Glutamatergic neuron (in vitro differentiated cells): ENCODE measurements at regions not wholly inside any gene's neighbourhood (a gene's known extent, or its start where the extent isn't known, plus 50 kb on each side); places are given as distances from the start of the nearest gene placed in this dataset.

Experiments
- DNase-seq: peaks from one replicate; pipeline ENCODE4 v3.0.0; 2022
- H3K27ac Mint-ChIP-seq: one replicate; pipeline ENCODE4 v1.8.0; 2020; ENCODE audit warnings: mild to moderate bottlenecking, mixed read lengths, inconsistent platforms; ENCODE audit not compliant: unreplicated experiment
- H3K27me3 Mint-ChIP-seq: one replicate; pipeline ENCODE4 v1.8.0; 2020; ENCODE audit warnings: mild to moderate bottlenecking, moderate library complexity, mixed read lengths, inconsistent platforms; ENCODE audit not compliant: unreplicated experiment
- H3K36me3 Mint-ChIP-seq: one replicate; pipeline ENCODE4 v1.8.0; 2020; ENCODE audit warnings: mild to moderate bottlenecking, mixed read lengths, inconsistent platforms; ENCODE audit not compliant: unreplicated experiment
- H3K4me1 Mint-ChIP-seq: one replicate; pipeline ENCODE4 v1.8.0; 2020; ENCODE audit warnings: mild to moderate bottlenecking, low read depth, mixed read lengths, inconsistent platforms; ENCODE audit not compliant: unreplicated experiment
- H3K4me3 Mint-ChIP-seq: one replicate; pipeline ENCODE4 v1.8.0; 2020; ENCODE audit warnings: mild to moderate bottlenecking, mixed read lengths, inconsistent platforms; ENCODE audit not compliant: unreplicated experiment
- H3K9me3 Mint-ChIP-seq: one replicate; pipeline ENCODE4 v1.8.0; 2020; ENCODE audit warnings: mild to moderate bottlenecking, moderate library complexity, mixed read lengths, inconsistent platforms; ENCODE audit not compliant: unreplicated experiment
- CTCF ChIP-seq: fragments of 200-600 bp; sonication (generic); IDR thresholded peaks from one replicate; pipeline ENCODE4 v1.5.0; 2021; ENCODE audit not compliant: partially characterized antibody, unreplicated experiment

GRCh38 chr11:69369210-69369825 lies 75.4 kb downstream of the MYEOV start:
- H3K36me3 Mint-ChIP-seq, result peaks cover 16% of the 10 kb centered on the region
- H3K4me1 Mint-ChIP-seq, result peaks cover 2% of the 10 kb centered on the region
- TF ChIP-seq CTCF, result no peak
- peaks cover 3% of the 10 kb centered on the region for H3K9me3 Mint-ChIP-seq
- H3K27ac Mint-ChIP-seq, result no peak overlapping the region
- DNase-seq, result no peak
- no peak overlapping the region for H3K4me3 Mint-ChIP-seq
- H3K27me3 Mint-ChIP-seq, result peaks cover 4% of the 10 kb centered on the region

GRCh38 chr11:69369945-69370344 lies 76.0 kb downstream of the MYEOV start:
- TF ChIP-seq CTCF, result no peak
- H3K4me3 Mint-ChIP-seq, result no peak overlapping the region
- no peak for DNase-seq
- peaks cover 16% of the 10 kb centered on the region for H3K36me3 Mint-ChIP-seq
- H3K27ac Mint-ChIP-seq, result no peak overlapping the region
- peaks cover 2% of the 10 kb centered on the region for H3K4me1 Mint-ChIP-seq
- peaks cover 3% of the 10 kb centered on the region for H3K9me3 Mint-ChIP-seq
- peaks cover 4% of the 10 kb centered on the region for H3K27me3 Mint-ChIP-seq

GRCh38 chr11:69370984-69371709 lies 77.2 kb downstream of the MYEOV start:
- Mint-ChIP-seq H3K27ac (no peak overlapping the region), H3K9me3 (peaks cover 5% of the 10 kb centered on the region), H3K36me3 (peaks cover 16% of the 10 kb centered on the region), H3K4me3 (no peak overlapping the region), H3K27me3 (peaks cover 6% of the 10 kb centered on the region), H3K4me1 (peaks cover 2% of the 10 kb centered on the region)
- TF ChIP-seq CTCF, result no peak
- DNase-seq, result no peak

GRCh38 chr11:69371731-69372588 lies 78.0 kb downstream of the MYEOV start:
- TF ChIP-seq CTCF, result no peak
- H3K4me1 Mint-ChIP-seq, result peaks cover 2% of the 10 kb centered on the region
- H3K4me3 Mint-ChIP-seq, result no peak overlapping the region
- H3K27ac Mint-ChIP-seq, result no peak overlapping the region
- peaks cover 16% of the 10 kb centered on the region for H3K36me3 Mint-ChIP-seq
- peaks cover 6% of the 10 kb centered on the region for H3K9me3 Mint-ChIP-seq
- DNase-seq, result no peak
- H3K27me3 Mint-ChIP-seq, result peaks cover 6% of the 10 kb centered on the region
